H1 (cell line): ENCODE measurements at regions not wholly inside any gene's neighbourhood (a gene's known extent, or its start where the extent isn't known, plus 50 kb on each side); places are given as distances from the start of the nearest gene placed in this dataset.

Source experiments
- CTCF ChIA-PET: fragments of 300-600 bp; sonication (Branson Sonifier 250); formaldehyde crosslinking; loops from one replicate; lab custom pipeline; 2021; ENCODE audit not compliant: partially characterized antibody; lab: Charles Lee
- POLR2A ChIA-PET: fragments of 300-600 bp; sonication (Branson Sonifier 250); formaldehyde crosslinking; loops from one replicate; lab custom pipeline; 2021; ENCODE audit warnings: inconsistent platforms; ENCODE audit not compliant: partially characterized antibody; lab: Charles Lee
- DNase-seq, 2 experiments: peaks; one replicate each; pipeline versions ENCODE4 v3.0.0 to v3.0.0-alpha.2; 2010 to 2022; ENCODE audit warnings: low spot score in 2 of 2, low read depth in 1 of 2, mixed read lengths in 1 of 2
- FAIRE-seq: peaks from 2 replicates; lab custom pipeline; 2011; peaks lifted over from hg19 to GRCh38; lab: Jason Lieb, UNC
- H2AFZ ChIP-seq: 2 replicates; pipeline ENCODE4 v1.8.1; 2012; ENCODE audit warnings: low read length, inconsistent platforms
- H2AK5ac ChIP-seq: 2 replicates; pipeline ENCODE4 v1.6.1; 2013; ENCODE audit warnings: low read depth, low read length
- H2BK120ac ChIP-seq: replicated peaks from 2 replicates; pipeline ENCODE3; 2013; ENCODE audit warnings: low read depth, low read length, inconsistent platforms
- H2BK12ac ChIP-seq: 2 replicates; pipeline ENCODE4 v1.6.1; 2013; ENCODE audit warnings: low read depth, low read length
- H2BK15ac ChIP-seq: 2 replicates; pipeline ENCODE4 v1.6.1; 2013; ENCODE audit warnings: low read length
- H2BK20ac ChIP-seq: 2 replicates; pipeline ENCODE4 v1.6.1; 2013; ENCODE audit warnings: low read length
- H2BK5ac ChIP-seq: 2 replicates; pipeline ENCODE4 v1.6.1; 2013; ENCODE audit warnings: low read depth, low read length
- H3K14ac ChIP-seq: 2 replicates; pipeline ENCODE4 v1.6.1; 2013; ENCODE audit warnings: inconsistent platforms; ENCODE audit not compliant: insufficient read length
- H3K18ac ChIP-seq: 2 replicates; pipeline ENCODE4 v1.6.1; 2013; ENCODE audit warnings: low read length; ENCODE audit errors: extremely low read depth
- H3K23ac ChIP-seq: 2 replicates; pipeline ENCODE4 v1.6.1; 2013; ENCODE audit warnings: inconsistent platforms; ENCODE audit not compliant: insufficient read length
- H3K23me2 ChIP-seq: 2 replicates; pipeline ENCODE4 v1.6.1; 2013; ENCODE audit warnings: low read depth, low read length
- H3K27ac ChIP-seq: 2 replicates; pipeline ENCODE4 v1.6.1; 2011; ENCODE audit warnings: low read depth, low read length, inconsistent platforms
- H3K27me3 ChIP-seq, 4 experiments: replicated peaks in 1 of 4; 1 replicate in 1 of 4; 2 replicates in 3 of 4; pipeline versions ENCODE4 v1.6.1 to v1.8.1; 2011 to 2013; ENCODE audit warnings: low read length in 3 of 4, mild to moderate bottlenecking in 3 of 4, inconsistent platforms in 2 of 4, mixed read lengths in 2 of 4, moderate library complexity in 1 of 4; ENCODE audit not compliant: control insufficient read depth in 3 of 4, insufficient read depth in 3 of 4; ENCODE audit errors: extremely low read depth in 1 of 4
- H3K36me3 ChIP-seq, 4 experiments: 2 replicates each; pipeline versions ENCODE4 v1.6.1 to v1.8.1; 2011 to 2013; ENCODE audit warnings: mild to moderate bottlenecking in 4 of 4, low read length in 3 of 4, moderate library complexity in 2 of 4, control low read depth in 1 of 4, inconsistent platforms in 1 of 4; ENCODE audit not compliant: insufficient read depth in 4 of 4, control insufficient read depth in 2 of 4
- H3K4ac ChIP-seq: replicated peaks from 2 replicates; pipeline ENCODE3; 2013; ENCODE audit warnings: low read length, low read depth, mixed read lengths, inconsistent platforms; ENCODE audit not compliant: insufficient read length
- H3K4me1 ChIP-seq, 4 experiments: replicated peaks in 1 of 4; 1 replicate in 1 of 4; 2 replicates in 3 of 4; pipeline versions ENCODE4 v1.6.1 to v1.8.1; 2011 to 2013; ENCODE audit warnings: low read length in 3 of 4, inconsistent platforms in 2 of 4, mixed read lengths in 1 of 4; ENCODE audit not compliant: insufficient read depth in 4 of 4, control insufficient read depth in 3 of 4
- H3K4me2 ChIP-seq, 2 experiments: 2 replicates each; pipeline versions ENCODE4 v1.6.1 to v1.8.1; 2011 to 2013; ENCODE audit warnings: low read depth in 2 of 2, low read length in 2 of 2, control low read depth in 1 of 2, inconsistent platforms in 1 of 2, mild to moderate bottlenecking in 1 of 2; ENCODE audit not compliant: insufficient read depth in 1 of 2
- H3K4me3 ChIP-seq, 4 experiments: fragments of 200-600, 300-600 bp in 1 of 4; sonication (generic), shearing (Covaris generic), sonication (Bioruptor Twin) in 1 of 4; 2 replicates each; pipeline versions ENCODE4 v1.5.1 to v1.8.1; 2011 to 2016; ENCODE audit warnings: low read length in 4 of 4, low read depth in 3 of 4, control low read depth in 2 of 4, inconsistent platforms in 2 of 4, mild to moderate bottlenecking in 2 of 4, mixed read lengths in 1 of 4, moderate library complexity in 1 of 4; ENCODE audit not compliant: insufficient read depth in 2 of 4; ENCODE audit errors: extremely low read depth in 1 of 4
- H3K56ac ChIP-seq: replicated peaks from 2 replicates; pipeline ENCODE3; 2013; ENCODE audit warnings: low read depth, mild to moderate bottlenecking, mixed read lengths, low read length, inconsistent platforms; ENCODE audit not compliant: insufficient read length
- H3K79me1 ChIP-seq: 2 replicates; pipeline ENCODE4 v1.6.1; 2013; ENCODE audit warnings: low read depth, low read length, control low read depth
- H3K79me2 ChIP-seq, 2 experiments: 2 replicates each; pipeline versions ENCODE4 v1.6.1 to v1.8.1; 2012 to 2013; ENCODE audit warnings: low read length in 2 of 2, mild to moderate bottlenecking in 2 of 2, inconsistent platforms in 1 of 2; ENCODE audit not compliant: insufficient read depth in 2 of 2, control insufficient read depth in 1 of 2
- H3K9ac ChIP-seq, 4 experiments: replicated peaks in 1 of 4; 1 replicate in 1 of 4; 2 replicates in 3 of 4; pipeline versions ENCODE4 v1.6.1 to v1.8.1; 2011 to 2013; ENCODE audit warnings: low read depth in 3 of 4, low read length in 3 of 4, control low read depth in 2 of 4, mild to moderate bottlenecking in 2 of 4, moderate library complexity in 2 of 4, inconsistent platforms in 1 of 4; ENCODE audit errors: extremely low read depth in 1 of 4
- H3K9me3 ChIP-seq, 2 experiments: 2 replicates each; pipeline versions ENCODE4 v1.6.1 to v1.8.1; 2012 to 2013; ENCODE audit warnings: mild to moderate bottlenecking in 2 of 2, moderate library complexity in 2 of 2, control low read depth in 1 of 2, inconsistent platforms in 1 of 2, low read depth in 1 of 2, low read length in 1 of 2, mixed read lengths in 1 of 2; ENCODE audit not compliant: insufficient read depth in 2 of 2
- H4K20me1 ChIP-seq, 2 experiments: replicated peaks in 1 of 2; 2 replicates each; pipeline versions ENCODE3 to v1.8.1; 2011 to 2013; ENCODE audit warnings: inconsistent platforms in 2 of 2, low read length in 2 of 2, mild to moderate bottlenecking in 1 of 2; ENCODE audit not compliant: insufficient read depth in 2 of 2, control insufficient read depth in 1 of 2
- H4K5ac ChIP-seq: 2 replicates; pipeline ENCODE4 v1.6.1; 2013; ENCODE audit warnings: low read length, low read depth, mixed read lengths, inconsistent platforms; ENCODE audit not compliant: insufficient read length
- H4K8ac ChIP-seq: 2 replicates; pipeline ENCODE4 v1.8.0; 2013; ENCODE audit warnings: mild to moderate bottlenecking, moderate library complexity, low read length, inconsistent platforms; ENCODE audit not compliant: insufficient read depth; ENCODE audit errors: extremely low read depth
- H4K91ac ChIP-seq: replicated peaks from 2 replicates; pipeline ENCODE3; 2013; ENCODE audit warnings: low read length, mixed read lengths, inconsistent platforms; ENCODE audit not compliant: insufficient read length
- BACH1 ChIP-seq: IDR thresholded peaks from 2 replicates; pipeline ENCODE4 v1.6.1; 2012; ENCODE audit warnings: low read length, improper control_type of control experiment
- BRCA1 ChIP-seq: IDR thresholded peaks from 2 replicates; pipeline ENCODE4 v1.6.1; 2012; ENCODE audit warnings: low read depth, low read length, improper control_type of control experiment
- CBX8 ChIP-seq: fragments of 300-800, 300-1000 bp; sonication (generic); IDR thresholded peaks from 2 replicates; pipeline ENCODE4 v1.7.1; 2016; ENCODE audit warnings: low read depth, low read length, borderline replicate concordance
- HDAC2 ChIP-seq, 2 experiments: fragments of 300-600 bp in 1 of 2; sonication (generic) in 1 of 2; IDR thresholded peaks; 2 replicates each; pipeline ENCODE4 v1.6.1; 2011 to 2012; ENCODE audit warnings: low read depth in 2 of 2, low read length in 2 of 2, mild to moderate bottlenecking in 2 of 2, moderate library complexity in 2 of 2, borderline replicate concordance in 1 of 2, inconsistent platforms in 1 of 2
- TBP ChIP-seq: IDR thresholded peaks from 2 replicates; pipeline ENCODE4 v1.6.1; 2011; ENCODE audit warnings: low read depth, low read length, improper control_type of control experiment
- WGBS, 2 experiments: shearing (Covaris generic) in 1 of 2; methylation state at CpG; one replicate each; pipeline versions ENCODE4 v1.1.6 to v1.1.7; 2013 to 2015; ENCODE audit warnings: low lambda C conversion rate in 2 of 2, mixed read lengths in 2 of 2, inconsistent platforms in 1 of 2, low coverage in 1 of 2, missing lambda C conversion rate in 1 of 2; ENCODE audit not compliant: insufficient replicate concordance in 2 of 2, insufficient coverage in 1 of 2, insufficient read length in 1 of 2; ENCODE audit errors: extremely low coverage in 1 of 2, missing lambda C conversion rate in 1 of 2; 5-methylcytosine and 5-hydroxymethylcytosine counted together

- ChIA-PET CTCF (interaction anchor here (1.8 to 3.1 kb wide), 2 partner anchors 47 to 134 kb away, joined by 6 to 11 read pairs; no protein-coding TSS in a partner anchor), POLR2A (no interaction called here)
- H3K23me2 ChIP-seq, result no peaks in the 10 kb centered on the region
- H3K4ac ChIP-seq, result no peak overlapping the region
- H4K8ac ChIP-seq, result no peak overlapping the region
- H3K14ac ChIP-seq, result no peak overlapping the region
- no peak overlapping the region for H3K27ac ChIP-seq
- H3K27me3 ChIP-seq, result no peaks in the 10 kb centered on the region
- FAIRE-seq (no peak), DNase-seq (no peak)
- H3K18ac ChIP-seq, result no peak overlapping the region
- H3K56ac ChIP-seq, result no peak overlapping the region
- H3K4me3 ChIP-seq, result no peak overlapping the region
- no peaks in the 10 kb centered on the region for H3K36me3 ChIP-seq
- H3K23ac ChIP-seq, result no peak overlapping the region
- TF ChIP-seq BRCA1 (no peak), CBX8 (no peak), BACH1 (no peak), HDAC2 (IDR thresholded peaks at IDR 0.05; ENCODE audit: borderline replicate concordance in 1 of 2, low read depth in 2 of 2, low read length in 2 of 2) (no peak), TBP (no peak)
- no peak overlapping the region for H3K4me2 ChIP-seq
- H3K79me2 ChIP-seq, result no peaks in the 10 kb centered on the region
- H4K5ac ChIP-seq, result no peak overlapping the region
- no peaks in the 10 kb centered on the region for H3K4me1 ChIP-seq
- H2AFZ ChIP-seq, result no peak overlapping the region
- WGBS, 2 experiments, result 90% methylated on average over 7 of the region's 7 CpGs; no CpG with 5 or more reads in 1 of the 2 experiments
- no peak overlapping the region for H2BK120ac ChIP-seq
- H3K79me1 ChIP-seq, result no peaks in the 10 kb centered on the region
- H4K20me1 ChIP-seq, result no peaks in the 10 kb centered on the region
- no peak overlapping the region; the same call in 1 of the 2 replicates for H2AK5ac ChIP-seq
- H2BK20ac ChIP-seq, result no peak overlapping the region
- no peak overlapping the region for H4K91ac ChIP-seq
- H2BK15ac ChIP-seq, result no peak overlapping the region
- no peaks in the 10 kb centered on the region for H3K9me3 ChIP-seq
- H2BK5ac ChIP-seq, result no peak overlapping the region
- no peak overlapping the region for H3K9ac ChIP-seq
- no peak overlapping the region for H2BK12ac ChIP-seq
Observed at GRCh38 chr3:75295013-75295412, 369.1 kb upstream of the FRG2C start.
